NCI-H2196 (cell line): ENCODE measurements at regions not wholly inside any gene's neighbourhood (a gene's known extent, or its start where the extent isn't known, plus 50 kb on each side); places are given as distances from the start of the nearest gene placed in this dataset.
A peak's percentile ranks its signal among the peaks of the same experiment; 100 is the strongest.

Experiments used
- DNase-seq: peaks from one replicate; lab custom pipeline; 2025; ENCODE audit not compliant: unreplicated experiment; lab: John Stamatoyannopoulos, UW

GRCh38 chr2:2875831-2876230 is 501.8 kb downstream of the EIPR1 start:
- no peak for DNase-seq

DNA sequence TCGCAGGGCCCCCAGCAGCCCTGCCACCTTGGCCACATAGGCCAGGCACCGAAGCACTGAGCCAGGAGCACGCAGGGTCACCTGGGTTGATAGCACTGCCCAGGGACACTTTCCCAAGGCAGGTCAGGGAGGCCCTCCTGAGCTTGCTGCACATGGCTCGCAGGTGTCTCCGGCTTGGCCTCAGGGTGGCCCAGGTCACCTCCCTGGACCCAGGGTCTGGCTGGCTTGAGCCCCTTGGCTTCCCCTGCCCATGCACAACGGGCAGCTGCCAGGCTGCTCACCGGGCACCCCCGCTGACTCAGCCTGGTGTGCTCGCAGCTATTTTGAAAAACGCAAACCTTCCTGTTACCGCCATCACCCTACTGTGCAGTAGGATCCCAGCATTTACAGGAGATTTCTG is 502.3 kb downstream of the EIPR1 start:
- DNase-seq, result no peak

- DNase-seq, result no peak
Measured at GRCh38 chr2:2874805-2875204, 502.8 kb downstream of the EIPR1 start.

GRCh38 chr2:2874341-2874740 is 503.3 kb downstream of the EIPR1 start:
- DNase-seq, result no peak

DNA sequence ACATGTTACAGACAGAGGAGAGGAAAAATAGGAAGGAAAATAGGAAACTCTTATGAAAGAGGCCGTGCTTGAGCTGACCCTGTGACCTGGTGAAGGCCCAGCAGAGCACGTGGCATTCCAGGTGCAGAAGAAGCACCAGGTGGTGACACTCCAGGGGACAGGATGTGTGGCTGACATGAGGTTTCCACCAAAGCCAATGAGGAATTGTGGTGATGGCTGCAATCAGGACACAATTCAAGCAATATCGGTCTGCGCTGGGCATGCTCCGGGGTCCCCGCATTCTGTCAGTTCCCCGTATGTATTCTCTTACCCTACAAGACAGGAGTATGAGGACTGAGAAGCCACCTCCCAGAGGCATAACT is 504.2 kb downstream of the EIPR1 start:
- DNase-seq, result no peak

GRCh38 chr2:2872713-2873449 is 504.7 kb downstream of the EIPR1 start:
- DNase-seq, result no peak

GRCh38 chr2:2872309-2872617 is 505.4 kb downstream of the EIPR1 start:
- DNase-seq, result no peak

DNA sequence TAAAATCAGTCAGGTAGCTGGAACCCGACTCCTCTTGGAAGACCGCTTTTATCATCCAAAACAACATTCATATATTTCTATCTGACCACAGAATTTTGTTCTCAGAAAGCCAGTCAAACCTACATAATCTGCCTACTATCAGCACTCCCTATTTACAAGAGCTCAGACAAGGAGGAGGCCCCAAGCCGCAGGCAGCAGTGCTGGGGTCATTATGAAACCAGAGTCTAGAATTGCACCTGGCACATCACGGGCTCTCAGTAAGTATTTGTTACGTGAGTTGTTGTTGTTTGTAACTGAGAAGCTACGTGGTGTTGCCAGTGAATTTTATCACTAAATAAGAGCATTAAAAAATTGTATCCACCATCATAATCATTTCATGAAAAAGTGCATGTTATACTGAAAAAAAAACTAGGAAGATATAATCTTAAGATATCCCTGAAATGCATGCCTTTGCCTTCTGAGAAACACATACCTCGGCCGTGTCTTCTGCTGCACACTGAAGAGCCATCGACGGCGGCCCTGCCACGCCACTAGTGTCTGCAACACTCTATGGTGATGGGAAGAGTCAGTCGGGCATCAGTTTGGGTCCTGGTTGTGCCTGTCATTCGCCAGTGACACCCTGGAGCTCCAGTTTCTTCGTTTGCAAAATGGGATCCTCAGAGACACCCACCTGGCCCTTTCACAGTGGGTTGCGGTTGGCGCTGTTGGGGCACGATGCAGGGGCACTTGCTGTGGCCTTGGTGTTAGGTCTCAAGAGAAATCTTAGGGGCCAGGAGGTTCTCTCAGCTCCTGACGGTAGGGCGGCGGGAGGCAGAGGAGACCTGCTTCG is 505.9 kb downstream of the EIPR1 start:
- no peak for DNase-seq

DNA sequence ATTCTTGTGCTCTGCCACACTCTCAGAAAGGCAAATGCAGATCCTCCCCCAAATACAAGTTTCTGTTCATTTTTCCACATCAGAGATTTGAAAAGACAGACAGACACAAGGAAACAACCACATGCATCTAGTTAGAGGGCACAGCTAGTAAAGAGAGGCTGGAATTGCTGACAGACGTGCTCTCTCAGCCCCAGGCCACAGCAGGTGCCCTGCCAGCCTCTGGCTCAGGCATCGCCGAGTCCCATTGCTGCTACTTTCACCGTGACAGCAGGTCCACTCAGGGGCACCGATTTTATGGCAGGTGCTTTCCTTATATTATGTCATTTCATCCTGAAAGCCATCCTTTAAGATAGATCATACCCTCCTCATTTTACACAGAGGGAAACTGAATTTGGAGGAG is 507.5 kb downstream of the EIPR1 start:
- no peak for DNase-seq

GRCh38 chr2:2869553-2869952 is 508.1 kb downstream of the EIPR1 start:
- DNase-seq, result no peak

- no peak for DNase-seq
Measured at GRCh38 chr2:2868085-2868484, 509.5 kb downstream of the EIPR1 start.

- DNase-seq, result no peak
Measured at GRCh38 chr2:2867397-2867979, 510.1 kb downstream of the EIPR1 start.

DNA sequence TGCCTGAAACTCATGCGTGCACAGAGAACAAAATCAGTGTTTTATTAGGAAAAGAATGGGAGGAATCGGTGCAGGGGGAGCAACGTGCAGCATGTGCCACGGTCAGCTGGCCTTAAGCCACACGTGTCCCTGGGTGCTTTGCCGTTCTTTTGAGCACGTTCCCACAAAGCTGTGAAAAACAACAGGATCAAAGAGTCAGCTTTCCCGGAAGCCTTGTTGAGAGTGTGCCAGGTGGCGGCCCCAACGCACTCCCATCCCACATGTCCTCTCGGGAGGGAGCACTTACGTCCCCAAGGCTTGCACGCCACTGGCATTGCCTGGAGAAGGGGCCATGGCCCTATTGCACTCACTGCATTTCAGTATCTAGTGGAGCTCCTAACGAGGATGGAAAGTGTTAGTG is 511.2 kb downstream of the EIPR1 start:
- DNase-seq, result no peak

DNA sequence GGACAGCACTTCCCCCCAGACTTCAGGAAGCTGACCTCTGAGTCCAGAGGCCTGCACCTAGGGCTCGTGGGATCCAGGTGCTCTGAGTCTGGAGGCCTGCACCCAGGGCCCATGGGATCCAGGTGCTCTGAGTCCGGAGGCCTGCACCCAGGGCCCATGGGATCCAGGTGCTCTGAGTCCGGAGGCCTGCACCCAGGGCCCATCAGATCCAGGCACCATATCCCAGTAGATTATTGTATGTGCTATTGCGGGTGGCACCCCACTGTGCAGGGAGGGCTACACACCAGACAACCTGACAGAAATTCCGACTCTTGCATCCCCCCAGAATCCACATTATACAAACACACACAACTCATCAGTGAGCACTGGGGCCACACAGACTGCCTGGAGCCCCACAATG is 515.2 kb downstream of the EIPR1 start:
- DNase-seq, result no peak

DNA sequence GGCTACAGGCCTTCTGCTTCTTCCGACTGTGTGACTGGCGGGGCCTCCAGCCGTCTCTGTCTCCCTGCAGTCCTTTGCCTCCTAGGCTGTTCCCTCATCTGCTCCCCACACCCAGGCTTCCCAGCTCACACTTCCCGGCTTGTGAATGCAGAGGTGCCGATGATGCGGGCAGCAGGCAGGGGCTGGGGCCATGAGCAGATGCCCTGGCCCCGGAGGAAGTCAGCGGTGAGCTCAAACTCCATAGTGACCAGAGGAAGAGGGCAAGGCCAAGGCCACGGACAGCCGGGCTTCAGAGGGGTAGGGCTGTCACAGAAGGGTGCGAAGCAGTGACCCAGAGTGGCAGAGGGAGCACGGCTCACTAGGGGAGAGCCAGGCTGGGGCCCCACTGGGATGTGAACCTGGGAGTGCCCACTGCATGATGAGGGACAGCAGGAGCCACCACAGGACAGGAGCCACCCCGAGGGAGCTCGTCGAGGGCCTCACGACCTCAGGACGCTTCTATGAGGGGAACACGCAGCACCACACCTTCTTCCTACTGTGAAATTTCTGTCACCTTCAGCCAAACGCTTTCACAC is 515.9 kb downstream of the EIPR1 start:
- DNase-seq, result no peak

GRCh38 chr2:2860589-2861300 is 516.9 kb downstream of the EIPR1 start:
- DNase-seq, result no peak

DNA sequence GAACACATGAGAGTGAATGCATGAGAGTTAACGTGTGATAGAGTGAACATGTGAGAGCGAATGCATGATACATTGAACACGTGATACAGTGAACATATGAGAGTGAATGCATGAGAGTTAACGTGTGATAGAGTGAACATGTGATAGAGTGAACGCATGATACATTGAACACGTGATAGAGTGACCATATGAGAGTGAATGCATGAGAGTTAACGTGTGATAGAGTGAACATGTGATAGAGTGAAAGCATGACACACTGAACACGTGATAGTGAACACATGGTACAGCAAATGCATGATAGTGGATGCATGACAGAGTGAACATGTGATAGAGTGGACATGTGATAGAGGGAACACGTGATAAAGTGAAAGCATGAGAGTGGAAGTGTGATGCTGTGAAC is 517.9 kb downstream of the EIPR1 start:
- DNase-seq, result no peak

- DNase-seq, result no peak
Measured at GRCh38 chr2:2859164-2859563, 518.5 kb downstream of the EIPR1 start.

DNA sequence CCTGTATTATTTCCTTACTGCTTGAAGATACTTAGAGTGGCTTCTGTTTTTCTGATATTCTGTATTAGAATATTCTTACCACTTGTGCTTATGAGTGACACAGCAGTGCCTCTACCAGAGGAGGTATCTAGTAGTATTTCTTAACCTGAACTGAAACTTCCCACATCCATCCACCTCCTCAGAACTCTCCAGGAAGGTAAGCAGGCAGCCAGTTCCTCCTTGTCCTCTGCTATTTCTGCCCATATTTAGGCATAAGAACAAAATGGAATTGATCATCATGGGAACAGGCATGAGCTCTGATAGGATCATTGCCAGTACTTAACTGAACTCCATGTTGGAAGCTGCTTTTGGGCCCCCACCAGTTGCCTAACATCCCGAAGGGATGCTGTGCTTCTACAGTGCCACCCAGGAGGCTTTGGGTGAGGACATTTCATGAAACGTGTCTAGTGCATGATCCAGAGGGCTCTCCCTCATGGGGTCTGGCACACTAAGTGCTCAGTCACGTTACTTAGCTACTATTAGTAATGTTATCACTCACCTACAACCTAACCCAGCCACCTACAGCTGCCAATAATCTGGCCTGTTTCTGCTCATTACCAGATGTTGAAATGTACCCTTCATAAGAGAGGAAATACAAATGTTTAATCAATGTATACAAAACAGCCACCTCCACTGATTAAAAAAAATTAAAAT is 520.7 kb downstream of the EIPR1 start:
- no peak for DNase-seq

- no peak for DNase-seq
Measured at GRCh38 chr2:2855297-2855696, 522.3 kb downstream of the EIPR1 start.

GRCh38 chr2:2853346-2853745 is 522.3 kb upstream of the MYT1L start:
- peak; percentile 20 for DNase-seq
